ENCODE measurements at regions not wholly inside any gene's neighbourhood (a gene's known extent, or its start where the extent isn't known, plus 50 kb on each side); places are given as distances from the start of the nearest gene placed in this dataset.

GRCh38 chr20:24134930-24135329 is 146.4 kb upstream of the GGTLC1 start:
- Histone ChIP-seq H3K27me3 (no peaks in the 10 kb centered on the region), H3K27ac (no peak overlapping the region), H3K4me1 (no peaks in the 10 kb centered on the region), H3K4me3 (no peak overlapping the region), H3K36me3 (no peaks in the 10 kb centered on the region), H3K9me3 (no peaks in the 10 kb centered on the region)
- TF ChIP-seq POLR2A (IDR thresholded peaks at IDR 0.05) (no peak), CTCF (IDR thresholded peaks at IDR 0.05) (no peak), EP300 (IDR thresholded peaks at IDR 0.05) (no peak)
- 91 to 93% methylated on average over 19 to 21 of the region's 22 CpGs for WGBS, 2 donors
- DNase-seq (ENCODE audit: low spot score in 2 of 2) = no peak

- Histone ChIP-seq H3K36me3 (no peaks in the 10 kb centered on the region), H3K4me1 (no peaks in the 10 kb centered on the region), H3K27ac (no peak overlapping the region), H3K27me3 (no peaks in the 10 kb centered on the region), H3K4me3 (no peak overlapping the region), H3K9me3 (no peaks in the 10 kb centered on the region)
- TF ChIP-seq CTCF (IDR thresholded peaks at IDR 0.05) = no peak
- no peak for TF ChIP-seq POLR2A (IDR thresholded peaks at IDR 0.05)
- TF ChIP-seq EP300 (IDR thresholded peaks at IDR 0.05) = no peak
- DNase-seq (ENCODE audit: low spot score in 2 of 2) = no peak
- 45 to 49% methylated on average over 3 of the region's 3 CpGs for WGBS, 2 donors
Observed at GRCh38 chr20:24134284-24134683, 145.7 kb upstream of the GGTLC1 start.

- Histone ChIP-seq H3K4me1 (no peaks in the 10 kb centered on the region), H3K27ac (no peak overlapping the region), H3K27me3 (no peaks in the 10 kb centered on the region), H3K4me3 (no peak overlapping the region), H3K36me3 (no peaks in the 10 kb centered on the region), H3K9me3 (no peaks in the 10 kb centered on the region)
- TF ChIP-seq CTCF (IDR thresholded peaks at IDR 0.05) (no peak), EP300 (IDR thresholded peaks at IDR 0.05) (no peak), POLR2A (IDR thresholded peaks at IDR 0.05) (no peak)
- no peak for DNase-seq (ENCODE audit: low spot score in 2 of 2)
Observed at GRCh38 chr20:24132246-24132645, 143.7 kb upstream of the GGTLC1 start.

- H3K27me3 ChIP-seq = no peaks in the 10 kb centered on the region
- H3K27ac ChIP-seq = no peak overlapping the region
- no peaks in the 10 kb centered on the region for H3K4me1 ChIP-seq
- no peak overlapping the region for H3K4me3 ChIP-seq
- 50% methylated on average over 1 of the region's 1 CpG for whole genome bisulfite sequencing, 2 donors
- DNase-seq (ENCODE audit: low spot score in 2 of 2) = no peak
- H3K36me3 ChIP-seq = no peaks in the 10 kb centered on the region
- TF ChIP-seq POLR2A (IDR thresholded peaks at IDR 0.05) (no peak), CTCF (IDR thresholded peaks at IDR 0.05) (no peak), EP300 (IDR thresholded peaks at IDR 0.05) (no peak)
- no peaks in the 10 kb centered on the region for H3K9me3 ChIP-seq
Observed at GRCh38 chr20:24131684-24132083, 143.1 kb upstream of the GGTLC1 start.

GRCh38 chr20:24131281-24131680 is 142.7 kb upstream of the GGTLC1 start:
- WGBS, 2 donors = 77 to 82% methylated on average over 4 of the region's 4 CpGs

More at GRCh38 chr20:24131281-24131680, 142.7 kb upstream of the GGTLC1 start:
- no peak for DNase-seq (ENCODE audit: low spot score in 2 of 2)
- Histone ChIP-seq H3K27ac (no peak overlapping the region), H3K4me1 (no peaks in the 10 kb centered on the region), H3K27me3 (no peaks in the 10 kb centered on the region), H3K4me3 (no peak overlapping the region), H3K36me3 (no peaks in the 10 kb centered on the region), H3K9me3 (no peaks in the 10 kb centered on the region)
- TF ChIP-seq EP300 (IDR thresholded peaks at IDR 0.05) (no peak), POLR2A (IDR thresholded peaks at IDR 0.05) (no peak), CTCF (IDR thresholded peaks at IDR 0.05) (no peak)

Measured in tibial nerve (tissue), 4 donors.